Ovary (tissue), 7 donors: ENCODE measurements at regions not wholly inside any gene's neighbourhood (a gene's known extent, or its start where the extent isn't known, plus 50 kb on each side); places are given as distances from the start of the nearest gene placed in this dataset.

ENCODE experiments used
- DNase-seq, 5 donors: peaks; one replicate each; pipeline ENCODE4 v3.0.0-alpha.2; 2019 to 2020
- H3K27ac ChIP-seq, 2 donors: fragments of 200-600 bp; one replicate each; pipeline versions ENCODE4 v1.5.1 to v1.8.0; 2019 to 2022
- H3K27me3 ChIP-seq: fragments of 200-600 bp; one replicate; pipeline ENCODE4 v1.8.0; 2022
- H3K36me3 ChIP-seq: fragments of 200-600 bp; sonication (generic); one replicate; pipeline ENCODE4 v1.5.1; 2019
- H3K4me1 ChIP-seq: one replicate; pipeline ENCODE4 v1.8.1; 2013; ENCODE audit warnings: mild to moderate bottlenecking, moderate library complexity; ENCODE audit not compliant: insufficient read depth
- H3K4me3 ChIP-seq: fragments of 200-600 bp; sonication (generic); one replicate; pipeline ENCODE4 v1.5.1; 2017
- H3K9me3 ChIP-seq, 2 donors: fragments of 200-600 bp in 1 of 2; sonication (generic) in 1 of 2; one replicate each; pipeline versions ENCODE4 v1.5.1 to v1.8.1; 2013 to 2019; ENCODE audit warnings: mild to moderate bottlenecking in 1 of 2, moderate library complexity in 1 of 2
- EP300 ChIP-seq: sonication (generic); formaldehyde crosslinking; IDR thresholded peaks from one replicate; pipeline ENCODE4 v1.6.1; 2017; ENCODE audit warnings: antibody characterized with exemption
- POLR2A ChIP-seq: fragments of 450-650 bp; IDR thresholded peaks from one replicate; pipeline ENCODE4 v1.6.1; 2017; ENCODE audit warnings: antibody characterized with exemption, mild to moderate bottlenecking, moderate library complexity
- WGBS, 3 donors: extraction: QIAGEN DNeasy Blood & Tissue Kit in 1 of 3; methylation state at CpG; one replicate each; pipeline versions ENCODE4 v1.1.5 to v1.1.7; 2013 to 2017; 5-methylcytosine and 5-hydroxymethylcytosine counted together
- intact Hi-C, 4 donors: fragments of 100-400 bp; cut with DNase I; formaldehyde crosslinking; loops; one replicate each; pipeline versions ENCODE4 v1.11.0 to v1.15.1; 2022 to 2023
- TF ChIP-seq, protein P1 (sequence below), 3 donors: fragments of 450-650 bp in 2 of 3; fragments of 200-600 bp in 1 of 3; IDR thresholded peaks; one replicate each; pipeline versions ENCODE4 v1.5.1 to v1.8.0; 2016 to 2022; ENCODE audit warnings: antibody characterized with exemption in 3 of 3, mild to moderate bottlenecking in 1 of 3
- donor health status: DM: no; HTN: no; CAD: no; lungs with moderate emphysema.
- donor health status: DM: no; HTN: no; CAD: no.
- donor health status: Bipolar disorder and iron deficiency.
- donor health status: DM: no; HTN: no; CAD: no.
- donor health status: DM: yes; HTN: yes; CAD: no.

DNA sequence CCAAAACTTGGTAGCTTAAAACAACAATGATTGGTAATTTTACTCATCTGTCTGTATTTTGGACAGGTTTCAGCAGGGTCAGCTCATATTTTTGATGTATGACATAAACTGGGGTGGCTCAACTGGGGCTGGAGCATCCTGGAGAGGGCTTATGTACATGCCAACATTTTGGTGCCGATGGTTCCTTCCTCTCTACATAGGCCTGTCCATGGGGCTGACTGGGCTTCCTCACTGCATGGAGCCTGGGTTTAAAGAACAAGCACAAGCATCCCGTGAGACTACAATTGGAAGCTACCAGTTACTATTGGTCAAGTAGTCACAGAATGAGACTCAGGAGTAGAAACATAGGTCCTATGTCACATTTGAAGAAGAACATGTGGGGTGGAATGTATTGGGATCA is 95.0 kb downstream of the DDX1 start:
- no peak for DNase-seq
- H3K36me3 ChIP-seq, result no peaks in the 10 kb centered on the region
- H3K4me1 ChIP-seq, result no peaks in the 10 kb centered on the region
- H3K27ac ChIP-seq, result no peak overlapping the region
- H3K9me3 ChIP-seq, result no peaks in the 10 kb centered on the region
- no peaks in the 10 kb centered on the region for H3K27me3 ChIP-seq
- intact Hi-C loops, result no loop called here
- 91 to 100% (median 96%) methylated on average over 2 of the region's 2 CpGs for WGBS, 3 donors
- no peak for TF ChIP-seq EP300
- TF ChIP-seq POLR2A, result no peak
- TF ChIP-seq, protein P1, sequence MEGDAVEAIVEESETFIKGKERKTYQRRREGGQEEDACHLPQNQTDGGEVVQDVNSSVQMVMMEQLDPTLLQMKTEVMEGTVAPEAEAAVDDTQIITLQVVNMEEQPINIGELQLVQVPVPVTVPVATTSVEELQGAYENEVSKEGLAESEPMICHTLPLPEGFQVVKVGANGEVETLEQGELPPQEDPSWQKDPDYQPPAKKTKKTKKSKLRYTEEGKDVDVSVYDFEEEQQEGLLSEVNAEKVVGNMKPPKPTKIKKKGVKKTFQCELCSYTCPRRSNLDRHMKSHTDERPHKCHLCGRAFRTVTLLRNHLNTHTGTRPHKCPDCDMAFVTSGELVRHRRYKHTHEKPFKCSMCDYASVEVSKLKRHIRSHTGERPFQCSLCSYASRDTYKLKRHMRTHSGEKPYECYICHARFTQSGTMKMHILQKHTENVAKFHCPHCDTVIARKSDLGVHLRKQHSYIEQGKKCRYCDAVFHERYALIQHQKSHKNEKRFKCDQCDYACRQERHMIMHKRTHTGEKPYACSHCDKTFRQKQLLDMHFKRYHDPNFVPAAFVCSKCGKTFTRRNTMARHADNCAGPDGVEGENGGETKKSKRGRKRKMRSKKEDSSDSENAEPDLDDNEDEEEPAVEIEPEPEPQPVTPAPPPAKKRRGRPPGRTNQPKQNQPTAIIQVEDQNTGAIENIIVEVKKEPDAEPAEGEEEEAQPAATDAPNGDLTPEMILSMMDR (IDR thresholded peaks at IDR 0.05), result no peak
- no peak overlapping the region for H3K4me3 ChIP-seq

DNA sequence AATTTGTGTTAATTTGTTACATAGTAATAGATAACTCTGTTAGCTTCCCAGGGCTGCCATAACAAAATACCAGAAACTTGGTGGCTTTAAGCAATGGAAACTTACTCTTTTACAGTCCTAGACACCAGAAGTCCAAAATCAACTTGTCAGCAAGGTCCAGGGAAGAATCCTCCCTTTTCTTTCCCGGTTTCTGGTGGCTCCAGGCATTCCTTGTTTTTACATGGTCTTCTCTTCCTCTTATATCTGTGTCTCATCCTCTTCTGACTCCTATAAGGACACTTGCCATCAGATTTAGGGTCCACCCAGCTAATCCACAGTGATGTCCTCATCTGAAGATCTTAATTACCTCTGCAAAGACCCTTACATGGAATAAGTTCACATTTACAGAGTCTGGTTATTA is 95.6 kb downstream of the DDX1 start:
- 59 to 62% (median 60%) methylated on average over 1 of the region's 1 CpG for WGBS, 3 donors
- Histone ChIP-seq H3K4me1 (no peaks in the 10 kb centered on the region), H3K9me3 (no peaks in the 10 kb centered on the region), H3K36me3 (no peaks in the 10 kb centered on the region), H3K4me3 (no peak overlapping the region), H3K27ac (no peak overlapping the region), H3K27me3 (no peaks in the 10 kb centered on the region)
- no peak for DNase-seq
- TF ChIP-seq POLR2A, result no peak
- TF ChIP-seq, protein P1 (IDR thresholded peaks at IDR 0.05), result no peak
- no peak for TF ChIP-seq EP300
- intact Hi-C loops, result no loop called here

DNA sequence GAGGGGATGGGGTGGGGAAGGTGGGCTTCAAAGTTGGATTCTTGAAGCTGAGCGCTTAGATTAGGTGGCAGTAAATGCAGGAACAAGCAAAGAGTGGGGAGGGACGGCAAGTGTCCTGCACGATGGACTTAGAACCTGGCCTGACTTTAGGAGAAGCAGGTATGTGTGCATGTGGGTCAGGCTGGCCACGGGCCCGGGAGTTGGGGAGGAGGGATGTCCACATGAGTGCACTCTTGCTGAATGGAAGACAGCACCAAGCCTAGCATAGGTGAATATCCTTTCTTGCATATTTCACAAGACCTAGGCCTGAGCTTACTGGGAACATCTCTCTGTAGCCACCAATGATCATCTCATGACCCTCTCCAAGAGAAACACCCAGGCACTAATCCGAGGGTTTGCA is 96.1 kb downstream of the DDX1 start:
- H3K4me1 ChIP-seq, result no peaks in the 10 kb centered on the region
- no peaks in the 10 kb centered on the region for H3K9me3 ChIP-seq
- TF ChIP-seq, protein P1 (IDR thresholded peaks at IDR 0.05), result no peak
- no peak for TF ChIP-seq POLR2A
- TF ChIP-seq EP300, result no peak
- H3K36me3 ChIP-seq, result no peaks in the 10 kb centered on the region
- H3K27me3 ChIP-seq, result no peaks in the 10 kb centered on the region
- H3K4me3 ChIP-seq, result no peak overlapping the region
- intact Hi-C loops, result no loop called here
- H3K27ac ChIP-seq, result no peak overlapping the region
- 85 to 94% (median 92%) methylated on average over 6 of the region's 6 CpGs for WGBS, 3 donors
- no peak for DNase-seq

DNA sequence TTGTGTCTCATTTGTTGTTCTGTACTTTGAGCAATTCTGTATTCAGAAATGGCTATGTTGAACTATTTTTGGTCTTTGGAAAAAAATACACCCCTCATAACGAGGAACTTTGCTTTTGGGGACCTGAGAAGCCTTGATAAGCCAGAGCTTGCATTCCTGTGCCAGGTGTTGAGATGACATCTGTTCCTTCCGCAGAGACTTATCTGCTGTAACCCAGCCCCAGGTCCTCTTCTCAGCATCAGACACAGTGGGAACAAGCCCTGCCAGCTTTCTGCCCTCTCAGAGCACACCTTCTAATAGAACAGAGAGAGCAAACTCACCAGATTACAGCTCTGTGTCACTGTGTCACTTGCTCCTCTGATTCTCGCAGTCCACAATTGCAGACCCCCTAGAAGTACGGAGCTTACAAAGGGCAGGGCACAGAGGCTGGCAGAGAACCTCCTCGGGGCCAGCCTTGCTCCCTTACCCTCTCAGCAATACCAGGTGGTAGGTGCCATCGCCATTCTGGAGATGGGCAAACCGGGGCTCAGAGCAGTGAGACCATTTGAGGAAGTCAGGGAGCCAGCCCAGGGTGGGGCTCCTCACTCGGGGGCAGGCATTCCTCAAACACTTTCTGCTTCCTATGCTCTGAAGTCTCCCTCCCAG is 97.4 kb downstream of the DDX1 start:
- 56 to 74% (median 57%) methylated on average over 8 of the region's 8 CpGs for WGBS, 3 donors
- TF ChIP-seq POLR2A (no peak), EP300 (no peak)
- TF ChIP-seq, protein P1 (IDR thresholded peaks at IDR 0.05), result no peak
- no peak overlapping the region for H3K4me3 ChIP-seq
- intact Hi-C loops, result no loop called here
- no peaks in the 10 kb centered on the region for H3K27me3 ChIP-seq
- no peaks in the 10 kb centered on the region for H3K4me1 ChIP-seq
- H3K9me3 ChIP-seq, result no peaks in the 10 kb centered on the region
- DNase-seq, result no peak
- H3K36me3 ChIP-seq, result no peaks in the 10 kb centered on the region
- no peak overlapping the region for H3K27ac ChIP-seq
